ENCODE measurements at regions not wholly inside any gene's neighbourhood (a gene's known extent, or its start where the extent isn't known, plus 50 kb on each side); places are given as distances from the start of the nearest gene placed in this dataset.

DNA sequence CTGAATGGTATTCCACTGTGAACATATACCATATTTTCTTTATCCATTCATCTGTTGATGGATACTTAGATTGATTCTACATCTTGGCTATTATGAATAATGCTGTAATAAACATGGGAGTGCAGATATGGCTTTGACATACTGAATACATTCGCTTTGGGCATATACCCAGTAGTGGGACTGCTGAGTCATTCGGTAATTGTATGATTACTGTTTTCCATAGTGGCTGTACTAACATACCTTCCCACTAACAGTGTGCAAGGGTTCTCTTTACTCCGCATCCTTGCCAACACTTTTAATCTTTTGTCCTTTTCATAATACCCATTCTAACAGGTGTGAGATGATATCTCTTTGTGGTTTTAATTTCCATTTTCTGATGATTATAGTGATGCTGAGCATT, 98.2 kb upstream of the ESR1 start:
- Mint-ChIP-seq H3K27ac (no peak overlapping the region), H3K4me3 (no peak overlapping the region), H3K4me1 (peaks cover 9% of the 10 kb centered on the region), H3K36me3 (peaks cover 44% of the 10 kb centered on the region), H3K9me3 (peaks cover 27% of the 10 kb centered on the region), H3K27me3 (peaks cover 4% of the 10 kb centered on the region)
- no peak for DNase-seq
- CTCF ChIA-PET, result no interaction called here

GRCh38 chr6:151716526-151716932, 91.0 kb upstream of the ESR1 start:
- Mint-ChIP-seq H3K27ac (peak overlapping the region; percentile 67), H3K36me3 (peaks cover 51% of the 10 kb centered on the region), H3K4me3 (no peak overlapping the region), H3K27me3 (peaks cover 3% of the 10 kb centered on the region), H3K9me3 (peaks cover 38% of the 10 kb centered on the region), H3K4me1 (peaks cover 20% of the 10 kb centered on the region)
- peak; percentile 46 for DNase-seq
- CTCF ChIA-PET, result interaction anchor here (1.1 to 1.6 kb wide), 2 partner anchors 12 to 25 kb away, joined by 3 to 4 read pairs; no protein-coding TSS in a partner anchor

DNA sequence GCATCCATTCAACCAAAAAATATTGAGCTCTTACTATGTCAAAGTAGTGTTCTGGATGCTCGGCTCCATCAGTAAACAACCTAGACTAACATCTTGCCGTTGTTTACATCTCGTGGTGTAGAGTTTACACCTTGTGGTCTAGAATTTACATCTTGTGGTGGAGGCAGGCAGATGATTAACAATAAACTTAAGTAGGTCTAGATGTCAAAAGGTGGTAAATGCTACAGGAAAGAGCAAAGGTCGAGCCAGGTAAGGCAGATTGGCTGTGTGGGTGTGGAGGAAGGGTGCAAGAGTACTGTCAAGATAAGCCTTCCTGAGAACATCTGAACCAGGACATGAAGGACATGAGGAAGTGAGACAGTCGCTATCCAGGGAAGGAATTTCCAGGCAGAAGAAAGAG, 88.4 kb upstream of the ESR1 start:
- no peak overlapping the region for H3K4me3 Mint-ChIP-seq
- peaks cover 36% of the 10 kb centered on the region for H3K4me1 Mint-ChIP-seq
- peaks cover 10% of the 10 kb centered on the region for H3K27me3 Mint-ChIP-seq
- CTCF ChIA-PET, result no interaction called here
- DNase-seq, result no peak
- peaks cover 33% of the 10 kb centered on the region for H3K36me3 Mint-ChIP-seq
- H3K9me3 Mint-ChIP-seq, result peaks cover 17% of the 10 kb centered on the region
- no peak overlapping the region for H3K27ac Mint-ChIP-seq

- CTCF ChIA-PET, result interaction anchor here (2.2 kb wide), 1 partner anchor 36 kb away, joined by 6 read pairs; no protein-coding TSS in a partner anchor
- no peak for DNase-seq
- Mint-ChIP-seq H3K4me3 (no peak overlapping the region), H3K9me3 (no peaks in the 10 kb centered on the region), H3K27me3 (peaks cover 10% of the 10 kb centered on the region), H3K4me1 (peaks cover 42% of the 10 kb centered on the region), H3K27ac (no peak overlapping the region), H3K36me3 (peaks cover 20% of the 10 kb centered on the region)
These were observed 86.3 kb upstream of the ESR1 start for GRCh38 chr6:151721146-151721545.

DNA sequence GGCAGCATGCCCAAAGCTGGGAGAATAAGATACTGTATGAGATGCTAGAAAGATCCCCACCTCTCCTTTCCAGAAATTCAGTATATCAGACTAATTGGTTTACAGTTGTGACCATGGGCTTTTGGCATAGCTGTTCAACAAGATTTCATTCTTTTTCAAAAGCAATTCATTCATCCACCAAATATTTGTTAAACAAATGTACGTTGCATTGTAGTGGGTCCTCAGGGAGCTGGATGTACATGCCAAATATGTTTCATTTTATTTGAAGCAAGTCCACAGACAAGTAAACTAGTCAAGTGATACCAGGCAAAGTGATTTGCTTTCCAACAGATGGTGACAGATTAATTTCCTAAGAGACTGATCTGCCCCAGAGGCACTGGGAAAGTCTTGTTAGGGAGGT, 85.8 kb upstream of the ESR1 start:
- no peaks in the 10 kb centered on the region for H3K9me3 Mint-ChIP-seq
- H3K27ac Mint-ChIP-seq, result no peak overlapping the region
- H3K4me3 Mint-ChIP-seq, result no peak overlapping the region
- peaks cover 38% of the 10 kb centered on the region for H3K4me1 Mint-ChIP-seq
- H3K27me3 Mint-ChIP-seq, result peaks cover 10% of the 10 kb centered on the region
- no peak for DNase-seq
- CTCF ChIA-PET, result interaction anchor here (1.2 to 2.2 kb wide), 2 partner anchors 36 to 44 kb away, joined by 3 to 6 read pairs; no protein-coding TSS in a partner anchor
- H3K36me3 Mint-ChIP-seq, result peaks cover 17% of the 10 kb centered on the region

DNA sequence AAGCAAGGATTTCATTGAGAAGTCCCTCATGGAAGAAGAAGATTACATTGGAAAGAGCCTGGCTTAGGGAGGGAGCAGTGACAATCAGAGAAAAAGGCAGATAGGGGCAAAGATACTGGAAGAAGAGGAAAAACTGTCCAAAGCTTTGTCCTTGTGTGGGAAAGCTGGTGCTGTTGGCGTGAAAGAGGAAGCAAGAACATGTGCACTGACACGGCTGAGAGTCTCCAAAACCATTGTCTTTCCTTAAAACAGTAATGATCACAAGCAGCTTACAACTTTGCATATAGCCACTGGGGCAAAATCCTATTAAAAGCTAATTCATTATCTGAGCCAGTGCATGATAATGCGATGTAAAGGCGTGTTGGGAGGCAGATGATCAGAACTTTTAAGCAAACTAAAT, 85.1 kb upstream of the ESR1 start:
- Mint-ChIP-seq H3K4me1 (peaks cover 34% of the 10 kb centered on the region), H3K27me3 (peaks cover 10% of the 10 kb centered on the region), H3K4me3 (no peak overlapping the region), H3K27ac (no peak overlapping the region), H3K36me3 (peaks cover 17% of the 10 kb centered on the region), H3K9me3 (no peaks in the 10 kb centered on the region)
- CTCF ChIA-PET, result interaction anchor here (1.2 to 2.2 kb wide), 2 partner anchors 35 to 43 kb away, joined by 3 to 6 read pairs; no protein-coding TSS in a partner anchor
- no peak for DNase-seq

GRCh38 chr6:151723152-151723551, 84.3 kb upstream of the ESR1 start:
- no peaks in the 10 kb centered on the region for H3K9me3 Mint-ChIP-seq
- DNase-seq, result peak; percentile 31
- H3K4me1 Mint-ChIP-seq, result peaks cover 34% of the 10 kb centered on the region
- H3K36me3 Mint-ChIP-seq, result peaks cover 19% of the 10 kb centered on the region
- H3K4me3 Mint-ChIP-seq, result no peak overlapping the region
- CTCF ChIA-PET, result no interaction called here
- no peak overlapping the region for H3K27ac Mint-ChIP-seq
- peaks cover 10% of the 10 kb centered on the region for H3K27me3 Mint-ChIP-seq

DNA sequence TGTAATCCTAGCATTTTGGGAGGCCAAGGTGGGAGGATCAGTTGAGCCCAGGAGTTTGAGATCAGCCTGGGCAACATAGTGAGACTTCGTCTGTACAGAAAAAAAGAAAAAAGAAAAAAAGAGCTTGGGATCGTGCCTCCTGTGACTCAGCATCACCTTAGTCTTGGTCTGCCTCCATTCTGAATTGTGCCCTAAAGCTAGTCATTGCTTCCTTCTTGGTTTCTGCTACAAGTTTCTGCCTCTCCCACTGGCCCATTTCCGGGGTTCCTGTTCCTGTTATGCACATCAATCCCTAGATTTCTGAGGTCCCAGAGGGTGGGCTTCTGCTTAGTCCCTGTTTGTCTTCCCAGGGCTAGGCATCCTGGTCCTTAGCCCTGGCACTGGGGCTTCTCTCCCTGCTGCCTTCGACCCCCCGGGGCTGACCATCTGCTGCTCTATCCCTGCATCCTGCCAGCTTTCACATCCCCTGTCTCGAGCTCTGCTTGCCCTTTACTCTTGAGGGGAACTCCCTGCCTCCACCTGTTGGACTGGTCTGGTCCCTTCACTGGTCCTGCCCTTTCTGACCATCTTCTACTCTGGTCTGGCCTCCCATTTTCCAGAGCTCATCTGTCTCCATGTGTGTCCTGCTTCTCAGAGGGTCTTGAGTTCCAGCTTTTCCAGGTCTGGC, 77.5 kb upstream of the ESR1 start:
- H3K36me3 Mint-ChIP-seq, result peaks cover 11% of the 10 kb centered on the region
- peaks cover 7% of the 10 kb centered on the region for H3K27me3 Mint-ChIP-seq
- H3K9me3 Mint-ChIP-seq, result peaks cover 2% of the 10 kb centered on the region
- H3K27ac Mint-ChIP-seq, result no peak overlapping the region
- peaks cover 10% of the 10 kb centered on the region for H3K4me1 Mint-ChIP-seq
- no peak for DNase-seq
- CTCF ChIA-PET, result interaction anchor here (1.1 kb wide), 1 partner anchor 24 kb away, joined by 3 read pairs; no protein-coding TSS in a partner anchor
- no peak overlapping the region for H3K4me3 Mint-ChIP-seq

- H3K36me3 Mint-ChIP-seq, result peaks cover 11% of the 10 kb centered on the region
- no peak overlapping the region for H3K27ac Mint-ChIP-seq
- peaks cover 7% of the 10 kb centered on the region for H3K27me3 Mint-ChIP-seq
- DNase-seq, result no peak
- peaks cover 5% of the 10 kb centered on the region for H3K4me1 Mint-ChIP-seq
- peaks cover 2% of the 10 kb centered on the region for H3K9me3 Mint-ChIP-seq
- no peak overlapping the region for H3K4me3 Mint-ChIP-seq
- CTCF ChIA-PET, result interaction anchor here (1.1 kb wide), 1 partner anchor 25 kb away, joined by 3 read pairs; no protein-coding TSS in a partner anchor
These were observed 77.0 kb upstream of the ESR1 start for GRCh38 chr6:151730496-151730870.

GRCh38 chr6:151731313-151731712, 76.2 kb upstream of the ESR1 start:
- Mint-ChIP-seq H3K27ac (no peak overlapping the region), H3K9me3 (peaks cover 2% of the 10 kb centered on the region), H3K4me3 (no peak overlapping the region), H3K4me1 (no peaks in the 10 kb centered on the region), H3K36me3 (peaks cover 11% of the 10 kb centered on the region), H3K27me3 (peaks cover 7% of the 10 kb centered on the region)
- DNase-seq, result no peak
- CTCF ChIA-PET, result no interaction called here

GRCh38 chr6:151733680-151734320, 73.7 kb upstream of the ESR1 start:
- no peak overlapping the region for H3K27ac Mint-ChIP-seq
- H3K4me3 Mint-ChIP-seq, result no peak overlapping the region
- peaks cover 2% of the 10 kb centered on the region for H3K9me3 Mint-ChIP-seq
- peaks cover 13% of the 10 kb centered on the region for H3K27me3 Mint-ChIP-seq
- H3K4me1 Mint-ChIP-seq, result no peaks in the 10 kb centered on the region
- H3K36me3 Mint-ChIP-seq, result peaks cover 6% of the 10 kb centered on the region
- CTCF ChIA-PET, result interaction anchor here (0.6 kb wide), 1 partner anchor 436 kb away, joined by 3 read pairs; no protein-coding TSS in a partner anchor
- no peak for DNase-seq

DNA sequence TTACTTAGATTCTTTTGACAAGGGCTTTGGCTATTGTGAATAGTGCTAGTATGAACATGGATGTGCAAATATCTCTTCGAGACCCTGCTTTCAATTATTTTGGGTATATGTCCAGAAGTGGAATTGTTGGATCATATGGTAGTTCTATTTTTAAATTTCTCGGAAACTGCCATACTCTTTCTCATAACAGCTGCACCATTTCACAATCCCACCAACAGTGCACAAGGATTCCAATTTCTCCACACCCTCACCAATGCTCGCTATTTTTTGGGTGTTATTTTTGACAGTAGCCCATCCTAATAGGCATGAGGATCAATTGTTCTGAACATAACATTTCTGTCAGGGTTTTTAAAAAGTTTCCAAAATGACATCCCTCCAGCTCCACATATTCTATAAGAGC, 69.2 kb upstream of the ESR1 start:
- Mint-ChIP-seq H3K9me3 (no peaks in the 10 kb centered on the region), H3K27me3 (peaks cover 13% of the 10 kb centered on the region), H3K4me1 (no peaks in the 10 kb centered on the region), H3K27ac (no peak overlapping the region), H3K4me3 (no peak overlapping the region), H3K36me3 (peaks cover 4% of the 10 kb centered on the region)
- no peak for DNase-seq
- CTCF ChIA-PET, result interaction anchor here (1.4 kb wide), 1 partner anchor 27 kb away, joined by 4 read pairs; no protein-coding TSS in a partner anchor

GRCh38 chr6:151738960-151739359, 68.5 kb upstream of the ESR1 start:
- Mint-ChIP-seq H3K4me3 (no peak overlapping the region), H3K36me3 (peaks cover 4% of the 10 kb centered on the region), H3K27me3 (peaks cover 13% of the 10 kb centered on the region), H3K4me1 (no peaks in the 10 kb centered on the region), H3K9me3 (no peaks in the 10 kb centered on the region), H3K27ac (no peak overlapping the region)
- no peak for DNase-seq
- CTCF ChIA-PET, result interaction anchor here (1.4 kb wide), 1 partner anchor 26 kb away, joined by 4 read pairs; no protein-coding TSS in a partner anchor

GRCh38 chr6:151740820-151741219, 66.7 kb upstream of the ESR1 start:
- Mint-ChIP-seq H3K27ac (no peak overlapping the region), H3K27me3 (peaks cover 13% of the 10 kb centered on the region), H3K36me3 (peaks cover 3% of the 10 kb centered on the region), H3K9me3 (peaks cover 2% of the 10 kb centered on the region), H3K4me3 (no peak overlapping the region), H3K4me1 (peaks cover 2% of the 10 kb centered on the region)
- CTCF ChIA-PET, result no interaction called here
- no peak for DNase-seq

- no peak overlapping the region for H3K4me3 Mint-ChIP-seq
- CTCF ChIA-PET, result no interaction called here
- peaks cover 6% of the 10 kb centered on the region for H3K36me3 Mint-ChIP-seq
- no peak overlapping the region for H3K27ac Mint-ChIP-seq
- H3K9me3 Mint-ChIP-seq, result peaks cover 4% of the 10 kb centered on the region
- H3K27me3 Mint-ChIP-seq, result peaks cover 7% of the 10 kb centered on the region
- peaks cover 12% of the 10 kb centered on the region for H3K4me1 Mint-ChIP-seq
- DNase-seq, result no peak
These were observed 59.6 kb upstream of the ESR1 start for GRCh38 chr6:151747896-151748295.
